ENCODE measurements at regions not wholly inside any gene's neighbourhood (a gene's known extent, or its start where the extent isn't known, plus 50 kb on each side); places are given as distances from the start of the nearest gene placed in this dataset.

- intact Hi-C loops (cut with micrococcal nuclease) = no loop called here
- no peaks in the 10 kb centered on the region for H3K79me2 ChIP-seq (ENCODE audit: insufficient read depth, low read length)
- no peak overlapping the region for H3K27ac Mint-ChIP-seq
- DNase-seq = no peak
- H3K4me1 Mint-ChIP-seq = no peaks in the 10 kb centered on the region
- H3K4me3 Mint-ChIP-seq = no peak overlapping the region
- no peaks in the 10 kb centered on the region for H3K27me3 Mint-ChIP-seq (ENCODE audit: low read depth in 3 of 3)
- H3K27me3 ChIP-seq (ENCODE audit: control insufficient read depth in 2 of 2, insufficient read depth in 2 of 2, low read length in 2 of 2) = no peaks in the 10 kb centered on the region
- H3K4me2 ChIP-seq (replicated peaks; ENCODE audit: extremely low read depth, low read length, poor library complexity, severe bottlenecking) = no peak overlapping the region
- no peak overlapping the region for H3K27ac ChIP-seq (ENCODE audit: low read depth in 1 of 2, low read length in 2 of 2)
- H2AFZ ChIP-seq (ENCODE audit: insufficient read depth, low read depth, low read length, poor library complexity, severe bottlenecking) = no peak overlapping the region
- H3K4me3 ChIP-seq (replicated peaks in 1 of 3; ENCODE audit: low read depth in 2 of 3, low read length in 3 of 3) = no peak overlapping the region
- WGBS (ENCODE audit: insufficient coverage) = no CpG with 5 or more reads among the region's 2 CpGs
- H3K36me3 Mint-ChIP-seq = no peaks in the 10 kb centered on the region
- TF ChIP-seq CTCF (IDR thresholded peaks at IDR 0.05) = no peak
- H3K9me3 ChIP-seq (replicated peaks in 1 of 2; ENCODE audit: control insufficient read depth in 1 of 2, insufficient read depth in 1 of 2, low read length in 2 of 2) = peaks cover 0 to 3% of the 10 kb centered on the region in 2 donors
- peaks cover 0 to 8% (median 2%) of the 10 kb centered on the region in 7 donors for H3K9me3 Mint-ChIP-seq
- H3K36me3 ChIP-seq (replicated peaks in 1 of 2; ENCODE audit: control insufficient read depth in 1 of 2, insufficient read depth in 2 of 2, low read length in 2 of 2) = no peaks in the 10 kb centered on the region
- no peak overlapping the region for H3K9ac ChIP-seq (ENCODE audit: insufficient read depth, low read length, poor library complexity, severe bottlenecking)
- no peaks in the 10 kb centered on the region for H4K20me1 ChIP-seq (ENCODE audit: insufficient read depth, low read length)
- no peaks in the 10 kb centered on the region for H3K4me1 ChIP-seq (ENCODE audit: control insufficient read depth in 1 of 2, insufficient read depth in 2 of 2, low read length in 2 of 2)
Measured at GRCh38 chr13:73745190-73745589, 389.0 kb downstream of the KLF12 start.

- H3K9me3 Mint-ChIP-seq = no peaks in the 10 kb centered on the region
- H2AFZ ChIP-seq (ENCODE audit: insufficient read depth, low read depth, low read length, poor library complexity, severe bottlenecking) = no peak overlapping the region
Measured at GRCh38 chr13:73742982-73743381, 391.2 kb downstream of the KLF12 start.

More at GRCh38 chr13:73742982-73743381, 391.2 kb downstream of the KLF12 start:
- no peaks in the 10 kb centered on the region for H3K4me1 ChIP-seq (ENCODE audit: control insufficient read depth in 1 of 2, insufficient read depth in 2 of 2, low read length in 2 of 2)
- no peaks in the 10 kb centered on the region for H3K27me3 ChIP-seq (ENCODE audit: control insufficient read depth in 2 of 2, insufficient read depth in 2 of 2, low read length in 2 of 2)
- H3K9me3 ChIP-seq (replicated peaks in 1 of 2; ENCODE audit: control insufficient read depth in 1 of 2, insufficient read depth in 1 of 2, low read length in 2 of 2) = no peaks in the 10 kb centered on the region
- H4K20me1 ChIP-seq (ENCODE audit: insufficient read depth, low read length) = no peaks in the 10 kb centered on the region
- no CpG with 5 or more reads among the region's 4 CpGs for WGBS (ENCODE audit: insufficient coverage)
- no peaks in the 10 kb centered on the region for H3K79me2 ChIP-seq (ENCODE audit: insufficient read depth, low read length)
- no peak for DNase-seq
- H3K36me3 Mint-ChIP-seq = no peaks in the 10 kb centered on the region
- H3K9ac ChIP-seq (ENCODE audit: insufficient read depth, low read length, poor library complexity, severe bottlenecking) = no peak overlapping the region
- no peak for TF ChIP-seq CTCF (IDR thresholded peaks at IDR 0.05)
- intact Hi-C loops (cut with micrococcal nuclease) = no loop called here
- no peaks in the 10 kb centered on the region for H3K4me1 Mint-ChIP-seq
- H3K27me3 Mint-ChIP-seq (ENCODE audit: low read depth in 3 of 3) = no peaks in the 10 kb centered on the region
- H3K27ac Mint-ChIP-seq = no peak overlapping the region
- no peak overlapping the region for H3K4me2 ChIP-seq (replicated peaks; ENCODE audit: extremely low read depth, low read length, poor library complexity, severe bottlenecking)
- H3K4me3 Mint-ChIP-seq = no peak overlapping the region
- no peak overlapping the region for H3K4me3 ChIP-seq (replicated peaks in 1 of 3; ENCODE audit: low read depth in 2 of 3, low read length in 3 of 3)
- no peak overlapping the region for H3K27ac ChIP-seq (ENCODE audit: low read depth in 1 of 2, low read length in 2 of 2)
- no peaks in the 10 kb centered on the region for H3K36me3 ChIP-seq (replicated peaks in 1 of 2; ENCODE audit: control insufficient read depth in 1 of 2, insufficient read depth in 2 of 2, low read length in 2 of 2)

All from CD14-positive monocyte (primary cell).